ENCODE measurements at regions not wholly inside any gene's neighbourhood (a gene's known extent, or its start where the extent isn't known, plus 50 kb on each side); places are given as distances from the start of the nearest gene placed in this dataset.
A peak's percentile ranks its signal among the peaks of the same experiment; 100 is the strongest.

DNA sequence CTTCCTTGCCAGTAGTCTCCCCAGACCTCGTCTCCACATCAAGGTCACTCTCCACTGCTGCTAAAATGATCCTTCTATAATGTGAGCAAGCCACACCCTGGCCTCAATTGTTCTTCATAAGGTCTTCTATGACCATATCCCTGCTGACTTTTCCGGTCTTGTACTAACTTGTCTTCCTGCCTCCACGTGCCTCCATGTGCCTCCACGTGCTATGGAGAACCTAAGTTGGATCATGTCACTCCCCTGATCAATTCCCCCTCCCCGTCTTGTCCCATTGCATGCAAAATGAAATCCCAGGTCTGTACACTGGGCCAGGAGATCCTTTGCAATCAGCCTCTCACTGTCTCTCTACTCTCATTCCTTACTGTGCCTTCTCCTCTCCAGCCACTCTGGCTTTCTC, 110.6 kb downstream of the TTC8 start:
- no peak for DNase-seq (ENCODE audit: insufficient read length, low spot score, missing footprints)
- H3K27ac ChIP-seq (ENCODE audit: low read depth, low read length), result no peak overlapping the region
- H3K4me2 ChIP-seq (ENCODE audit: insufficient read depth, low read length), result no peak overlapping the region
- TF ChIP-seq CTCF (IDR thresholded peaks at IDR 0.05; ENCODE audit: extremely low read depth, low read depth, low read length), result no peak
- no peaks in the 10 kb centered on the region for H3K79me2 ChIP-seq (ENCODE audit: insufficient read depth, low read length)
- no peak overlapping the region for H3K4me3 ChIP-seq (ENCODE audit: insufficient read depth, low read length)
- no peaks in the 10 kb centered on the region for H4K20me1 ChIP-seq (ENCODE audit: insufficient read depth, low read length)
- peaks cover 12% of the 10 kb centered on the region for H3K4me1 ChIP-seq (ENCODE audit: insufficient read depth, low read length)
- H2AFZ ChIP-seq (ENCODE audit: low read length), result no peak overlapping the region
- no peaks in the 10 kb centered on the region for H3K36me3 ChIP-seq (ENCODE audit: insufficient read depth, low read length)
- H3K27me3 ChIP-seq (ENCODE audit: insufficient read depth, low read length), result no peaks in the 10 kb centered on the region
- H3K9me3 ChIP-seq (ENCODE audit: low read depth, low read length), result no peaks in the 10 kb centered on the region

DNA sequence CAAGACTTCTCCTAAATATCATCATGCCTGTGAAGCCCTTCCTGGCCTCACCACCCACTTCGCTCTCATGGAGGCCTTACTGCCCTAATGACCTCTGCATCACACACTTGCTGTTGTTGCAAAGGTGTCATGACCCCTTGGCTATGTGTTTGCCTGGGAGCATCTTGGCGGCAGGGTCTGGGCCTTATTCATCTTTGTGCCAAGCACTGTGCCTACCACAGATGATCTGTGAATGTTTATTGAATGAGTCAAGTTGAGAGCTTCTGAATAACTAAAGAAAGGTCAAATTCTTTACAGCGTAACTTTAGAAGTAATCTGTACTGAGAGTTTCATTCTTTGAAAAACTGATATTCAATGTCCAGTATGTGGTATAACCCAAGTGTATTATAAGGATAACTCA, 113.3 kb downstream of the TTC8 start:
- H3K27me3 ChIP-seq (ENCODE audit: insufficient read depth, low read length), result no peaks in the 10 kb centered on the region
- no peaks in the 10 kb centered on the region for H3K9me3 ChIP-seq (ENCODE audit: low read depth, low read length)
- H3K4me1 ChIP-seq (ENCODE audit: insufficient read depth, low read length), result peaks cover 12% of the 10 kb centered on the region
- no peaks in the 10 kb centered on the region for H4K20me1 ChIP-seq (ENCODE audit: insufficient read depth, low read length)
- no peaks in the 10 kb centered on the region for H3K79me2 ChIP-seq (ENCODE audit: insufficient read depth, low read length)
- H3K4me3 ChIP-seq (ENCODE audit: insufficient read depth, low read length), result no peak overlapping the region
- peak; percentile 66 for DNase-seq (ENCODE audit: insufficient read length, low spot score, missing footprints)
- no peak overlapping the region for H2AFZ ChIP-seq (ENCODE audit: low read length)
- H3K27ac ChIP-seq (ENCODE audit: low read depth, low read length), result no peak overlapping the region
- H3K4me2 ChIP-seq (ENCODE audit: insufficient read depth, low read length), result no peak overlapping the region
- no peaks in the 10 kb centered on the region for H3K36me3 ChIP-seq (ENCODE audit: insufficient read depth, low read length)
- TF ChIP-seq CTCF (IDR thresholded peaks at IDR 0.05; ENCODE audit: extremely low read depth, low read depth, low read length), result no peak

DNA sequence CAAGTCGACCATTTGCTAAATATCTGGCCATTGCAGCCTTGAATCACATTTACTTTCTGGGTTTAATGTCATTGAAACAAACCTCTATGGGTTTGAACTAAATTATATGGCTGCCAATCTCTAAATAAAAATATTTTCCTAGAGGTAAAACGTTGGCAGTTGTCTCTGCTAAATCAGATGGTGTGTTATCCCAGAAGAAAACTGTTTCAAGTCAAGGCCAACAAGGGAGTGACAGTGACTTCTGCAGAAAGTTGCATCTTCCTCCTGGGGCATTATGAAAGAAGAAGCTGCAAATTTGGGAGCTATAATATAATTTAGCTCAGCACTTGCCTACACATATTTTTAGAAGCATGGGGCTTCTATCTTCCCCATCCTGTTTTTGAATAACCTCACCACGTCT, 116.2 kb downstream of the TTC8 start:
- TF ChIP-seq CTCF (IDR thresholded peaks at IDR 0.05; ENCODE audit: extremely low read depth, low read depth, low read length), result no peak
- H3K4me2 ChIP-seq (ENCODE audit: insufficient read depth, low read length), result no peak overlapping the region

GRCh38 chr14:88941414-88941813, 117.0 kb downstream of the TTC8 start:
- DNase-seq (ENCODE audit: insufficient read length, low spot score, missing footprints), result no peak
- Histone ChIP-seq H3K36me3 (ENCODE audit: insufficient read depth, low read length) (no peaks in the 10 kb centered on the region), H3K4me2 (ENCODE audit: insufficient read depth, low read length) (no peak overlapping the region), H3K27ac (ENCODE audit: low read depth, low read length) (no peak overlapping the region), H3K27me3 (ENCODE audit: insufficient read depth, low read length) (no peaks in the 10 kb centered on the region), H4K20me1 (ENCODE audit: insufficient read depth, low read length) (no peaks in the 10 kb centered on the region), H3K4me3 (ENCODE audit: insufficient read depth, low read length) (no peak overlapping the region), H2AFZ (ENCODE audit: low read length) (no peak overlapping the region), H3K9me3 (ENCODE audit: low read depth, low read length) (no peaks in the 10 kb centered on the region), H3K79me2 (ENCODE audit: insufficient read depth, low read length) (no peaks in the 10 kb centered on the region), H3K4me1 (ENCODE audit: insufficient read depth, low read length) (peaks cover 7% of the 10 kb centered on the region)
- TF ChIP-seq CTCF (IDR thresholded peaks at IDR 0.05; ENCODE audit: extremely low read depth, low read depth, low read length), result no peak

More for the DNA sequence above, 116.2 kb downstream of the TTC8 start:
- Histone ChIP-seq H3K27ac (ENCODE audit: low read depth, low read length) (no peak overlapping the region), H3K79me2 (ENCODE audit: insufficient read depth, low read length) (no peaks in the 10 kb centered on the region), H3K36me3 (ENCODE audit: insufficient read depth, low read length) (no peaks in the 10 kb centered on the region), H3K27me3 (ENCODE audit: insufficient read depth, low read length) (no peaks in the 10 kb centered on the region), H4K20me1 (ENCODE audit: insufficient read depth, low read length) (no peaks in the 10 kb centered on the region), H3K4me3 (ENCODE audit: insufficient read depth, low read length) (no peak overlapping the region), H3K9me3 (ENCODE audit: low read depth, low read length) (no peaks in the 10 kb centered on the region), H2AFZ (ENCODE audit: low read length) (no peak overlapping the region), H3K4me1 (ENCODE audit: insufficient read depth, low read length) (peaks cover 7% of the 10 kb centered on the region)
- no peak for DNase-seq (ENCODE audit: insufficient read length, low spot score, missing footprints)
